C1 segment of cervical spinal cord (tissue), 14 donors: ENCODE measurements at regions not wholly inside any gene's neighbourhood (a gene's known extent, or its start where the extent isn't known, plus 50 kb on each side); places are given as distances from the start of the nearest gene placed in this dataset.

ENCODE experiments used
- DNase-seq, 14 donors: peaks; one replicate each; lab custom pipeline; 2025; lab: John Stamatoyannopoulos, UW

- DNase-seq: no peak
Measured at GRCh38 chr10:44435196-44435595, 50.3 kb upstream of the CXCL12 start.

- no peak for DNase-seq
Measured at GRCh38 chr10:44436240-44436639, 51.3 kb upstream of the CXCL12 start.

DNA sequence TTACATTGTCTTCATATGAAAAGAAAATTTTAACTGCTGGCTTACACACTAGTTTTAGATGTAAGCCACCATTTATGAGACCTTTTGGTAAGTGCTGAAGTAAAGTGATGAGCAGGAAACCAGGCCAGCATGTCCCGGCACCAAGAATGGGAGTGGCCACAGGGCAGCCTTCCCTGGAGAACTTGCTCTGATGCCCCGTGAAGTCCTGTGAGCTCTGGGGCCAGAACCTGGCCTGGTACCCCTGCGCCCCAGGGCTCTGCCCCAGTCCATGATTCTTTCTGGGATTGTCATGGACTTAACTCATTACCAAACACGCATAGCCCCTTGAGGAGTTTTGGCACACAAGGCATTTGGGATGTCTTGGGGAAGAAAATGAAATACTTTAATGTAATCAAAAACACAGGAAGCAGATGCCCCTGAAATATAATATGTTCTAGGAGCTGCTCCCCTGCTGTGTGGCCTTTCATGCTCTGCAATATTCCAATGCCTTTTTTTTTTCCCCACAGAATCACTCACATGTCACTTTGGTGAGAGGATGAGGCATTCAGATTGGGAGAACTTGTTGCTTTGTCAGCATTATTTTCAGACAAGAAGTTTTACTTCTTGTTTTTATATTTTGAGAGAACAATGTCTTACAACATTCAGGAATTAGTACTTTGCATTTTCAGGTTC lies 53.1 kb upstream of the CXCL12 start:
- DNase-seq: no peak

GRCh38 chr10:44439239-44439957 lies 54.5 kb upstream of the CXCL12 start:
- DNase-seq: no peak

- no peak for DNase-seq
Measured at GRCh38 chr10:44439958-44440244, 55.0 kb upstream of the CXCL12 start.

GRCh38 chr10:44457259-44457658 lies 72.4 kb upstream of the CXCL12 start:
- DNase-seq: no peak

- DNase-seq: no peak
Measured at GRCh38 chr10:44458671-44459413, 73.9 kb upstream of the CXCL12 start.

GRCh38 chr10:44459671-44460070 lies 74.8 kb upstream of the CXCL12 start:
- DNase-seq: no peak

- DNase-seq: no peak
Measured at GRCh38 chr10:44460416-44460815, 75.5 kb upstream of the CXCL12 start.

DNA sequence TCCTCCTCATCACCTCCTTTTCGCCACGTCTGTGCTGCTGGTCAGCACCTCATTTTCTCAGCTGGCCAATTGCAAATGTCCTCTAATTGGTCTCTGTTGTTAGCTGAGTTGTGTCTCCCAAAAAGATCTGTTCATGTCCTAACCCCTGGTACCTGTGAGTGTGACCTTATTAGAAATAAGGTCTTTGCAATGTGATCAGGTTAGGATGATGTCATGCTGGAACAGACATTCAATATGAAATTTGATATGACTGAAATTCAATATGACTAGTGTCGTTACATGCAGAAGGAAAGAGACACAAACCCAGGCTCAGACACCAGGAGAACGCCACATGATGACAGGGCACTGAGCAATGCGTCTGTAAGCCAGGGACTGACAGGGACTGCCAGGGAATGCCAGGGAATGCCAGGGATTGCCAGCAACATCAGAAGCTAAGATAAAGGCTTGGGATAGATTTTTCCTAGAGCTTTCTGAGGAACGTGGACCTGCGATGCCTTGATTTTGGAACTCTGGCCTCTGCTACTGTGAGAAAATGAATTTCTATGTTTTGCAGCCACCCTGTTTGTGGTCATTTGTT lies 77.5 kb upstream of the CXCL12 start:
- DNase-seq: no peak

DNA sequence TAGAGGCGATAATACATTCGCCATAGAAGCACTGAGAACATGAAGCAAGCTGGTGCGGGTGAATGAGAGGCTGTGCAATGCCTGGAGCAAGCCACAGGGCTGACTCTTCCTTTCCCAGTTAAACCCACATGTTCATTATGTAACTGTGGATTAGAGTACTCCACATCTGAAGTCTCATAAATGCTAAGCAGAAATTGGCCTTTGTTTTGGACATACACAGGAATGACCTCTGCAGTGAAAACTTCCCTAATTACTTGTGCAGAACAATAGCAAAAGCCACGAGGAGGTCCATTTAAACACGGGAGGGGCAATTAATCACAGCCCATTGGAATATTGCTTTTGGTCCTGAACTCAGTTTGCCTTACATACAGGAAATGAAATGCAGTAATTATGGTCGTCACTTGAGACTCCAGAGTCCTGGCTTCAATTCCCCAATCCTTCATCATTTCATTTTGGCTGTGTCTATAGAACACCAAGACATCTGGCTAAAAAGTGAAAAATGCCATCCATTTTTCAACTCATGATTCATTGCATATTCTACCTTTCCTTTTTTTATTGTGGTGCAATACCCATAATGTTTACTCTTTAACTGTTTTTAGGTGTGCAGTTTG lies 78.7 kb upstream of the CXCL12 start:
- DNase-seq: no peak

DNA sequence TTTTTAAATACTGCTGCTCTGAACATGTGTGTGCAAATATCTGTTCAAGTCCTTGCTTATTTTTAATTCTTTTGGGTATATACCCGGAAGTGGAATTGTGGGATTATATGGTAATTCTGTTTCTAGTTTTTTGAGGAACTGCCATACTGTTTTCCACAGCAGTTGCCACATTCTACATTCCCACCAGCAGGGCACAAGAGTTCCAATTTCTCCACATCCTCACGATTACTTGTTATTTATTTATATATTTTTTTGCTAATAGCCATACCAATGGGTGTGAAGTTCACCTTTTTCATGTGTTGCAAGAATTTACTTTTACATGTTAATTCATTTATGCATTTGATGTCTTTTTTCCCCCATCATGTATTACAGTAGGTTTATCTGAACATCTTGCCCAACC lies 79.6 kb upstream of the CXCL12 start:
- no peak for DNase-seq

DNA sequence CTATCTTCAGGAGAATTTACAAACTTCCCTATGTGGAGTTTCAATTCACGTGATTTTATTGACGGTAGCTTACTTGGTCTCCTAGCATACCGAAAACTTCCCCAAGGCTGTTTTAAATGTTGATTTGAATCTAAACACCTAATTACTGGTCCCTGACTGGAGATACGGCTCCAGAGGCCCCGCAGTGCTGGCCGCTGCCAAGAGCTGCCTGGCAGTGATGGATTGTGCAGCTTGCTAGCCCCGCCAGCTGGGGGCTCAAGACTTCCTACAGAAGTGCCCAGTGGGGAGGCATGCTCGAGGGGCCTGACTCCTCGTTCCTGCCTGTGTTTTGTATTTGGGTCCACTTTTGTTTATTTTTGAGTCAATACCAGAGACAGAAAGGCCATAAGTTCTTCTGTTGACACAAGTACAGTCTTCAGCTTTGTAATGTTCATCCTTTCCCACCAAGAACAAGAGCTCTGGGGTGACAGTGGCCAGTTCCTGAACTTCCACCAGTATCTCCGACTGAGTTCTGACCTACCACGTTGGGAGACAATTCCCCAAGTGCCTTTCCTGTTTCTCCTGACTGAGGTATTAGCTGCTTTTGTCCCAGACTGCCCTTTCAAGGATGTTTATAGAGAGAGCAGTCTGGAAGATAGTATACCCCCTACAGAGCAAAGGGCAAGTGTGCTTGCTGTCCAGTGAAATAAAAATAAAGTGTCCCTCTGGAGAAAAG lies 80.7 kb upstream of the CXCL12 start:
- no peak for DNase-seq

- DNase-seq: no peak
Measured at GRCh38 chr10:44466236-44466635, 81.3 kb upstream of the CXCL12 start.

- DNase-seq: no peak
Measured at GRCh38 chr10:44467090-44467489, 82.2 kb upstream of the CXCL12 start.

DNA sequence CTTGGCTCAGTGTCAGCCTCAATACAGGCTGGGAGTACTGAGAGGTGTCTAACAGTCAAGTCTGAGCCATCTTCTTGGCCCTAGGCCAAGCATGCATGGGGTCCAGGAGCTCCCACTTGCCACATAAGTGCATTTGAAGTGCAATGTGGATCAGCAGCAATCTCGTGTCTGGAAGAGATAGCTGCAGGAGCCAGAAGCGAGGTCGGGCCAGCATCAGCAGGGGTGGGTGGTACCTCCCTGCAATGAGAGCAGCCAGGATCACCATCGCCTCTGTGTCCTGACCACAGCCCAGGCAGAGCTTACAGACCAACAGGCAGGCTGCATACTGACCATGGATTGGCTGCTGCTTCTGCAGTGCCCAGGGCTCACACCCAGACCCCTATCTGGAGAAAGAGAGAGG lies 83.0 kb upstream of the CXCL12 start:
- DNase-seq: no peak

DNA sequence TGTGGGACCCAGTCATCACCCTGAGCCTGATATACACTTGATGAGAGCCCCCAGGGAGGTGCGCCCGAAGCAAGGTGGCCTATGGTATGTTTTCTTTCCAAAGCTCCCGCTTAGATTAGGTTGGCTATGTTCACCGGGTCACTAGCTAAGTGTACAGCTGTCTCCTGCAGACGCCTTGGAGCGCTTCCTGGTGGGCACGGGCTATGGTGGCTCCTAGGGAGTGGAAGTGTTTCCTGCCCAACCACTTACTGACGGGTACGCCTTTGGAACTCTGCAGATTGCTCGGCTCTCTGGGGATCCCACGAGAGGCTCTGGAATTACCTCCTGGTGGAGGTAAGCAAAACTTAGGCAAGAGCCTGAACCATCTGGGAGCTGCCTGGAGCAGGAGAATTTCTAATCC lies 83.6 kb upstream of the CXCL12 start:
- no peak for DNase-seq

GRCh38 chr10:44468965-44469364 lies 84.1 kb upstream of the CXCL12 start:
- no peak for DNase-seq

DNA sequence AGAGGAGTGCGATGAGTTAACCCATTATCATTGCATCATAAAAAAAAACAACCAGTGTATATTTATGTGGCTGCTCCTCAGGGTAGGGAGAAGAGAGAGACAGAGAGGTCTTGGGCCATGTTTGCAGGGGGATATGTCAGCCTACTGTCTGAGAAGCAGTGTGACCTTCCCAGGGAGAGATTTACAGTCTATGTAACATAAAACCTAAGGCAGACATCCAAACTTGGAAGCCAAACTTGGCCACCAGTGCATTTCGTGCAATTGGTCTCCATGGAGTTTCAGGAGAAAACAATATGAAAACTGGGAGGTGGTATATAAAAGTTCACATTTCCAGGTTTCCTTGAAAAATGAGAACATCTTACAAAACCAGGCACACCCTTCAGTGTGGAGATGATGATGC lies 85.9 kb upstream of the CXCL12 start:
- DNase-seq: no peak

DNA sequence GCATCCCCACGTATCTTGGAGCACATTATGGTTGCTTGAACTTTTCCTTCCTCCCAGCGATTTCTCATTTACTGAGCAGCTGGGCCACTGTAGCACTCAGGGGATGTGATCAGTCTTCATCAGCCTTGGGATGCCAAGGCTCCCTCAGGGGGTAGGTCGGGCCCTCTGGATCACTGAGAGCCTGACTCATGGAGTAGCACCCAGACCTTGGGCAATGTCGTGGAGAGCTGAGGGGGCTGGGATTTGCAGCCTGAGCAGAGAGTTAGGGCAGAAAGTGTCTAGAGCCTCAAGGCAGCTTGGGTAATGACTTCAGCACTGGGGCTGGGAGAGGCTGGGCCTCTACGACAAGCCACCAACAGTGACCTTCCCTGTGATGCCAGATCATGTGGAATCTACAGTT lies 86.5 kb upstream of the CXCL12 start:
- no peak for DNase-seq

GRCh38 chr10:44473146-44473545 lies 88.2 kb upstream of the CXCL12 start:
- no peak for DNase-seq
